GM18868 (cell line): ENCODE measurements at regions not wholly inside any gene's neighbourhood (a gene's known extent, or its start where the extent isn't known, plus 50 kb on each side); places are given as distances from the start of the nearest gene placed in this dataset.
A peak's percentile ranks its signal among the peaks of the same experiment; 100 is the strongest.

Source experiments
- ATAC-seq: cut with Tn5 transposase; IDR thresholded peaks from one replicate; pipeline ENCODE4 v1.9.1; 2021; ENCODE audit warnings: mild to moderate bottlenecking, moderate library complexity; ENCODE audit not compliant: unreplicated experiment

GRCh38 chr11:27216270-27217149, 146.5 kb downstream of the CCDC34 start:
- ATAC-seq, result no peak

- ATAC-seq, result no peak
Measured at GRCh38 chr11:27215471-27216269, 147.3 kb downstream of the CCDC34 start.

- no peak for ATAC-seq
Measured at GRCh38 chr11:27214713-27215112, 148.3 kb downstream of the CCDC34 start.

- ATAC-seq, result peak; percentile 23
Measured at GRCh38 chr11:27213232-27213660, 149.8 kb downstream of the CCDC34 start.

- ATAC-seq, result no peak
Measured at GRCh38 chr11:27212248-27212780, 150.7 kb downstream of the CCDC34 start.

GRCh38 chr11:27211370-27212127, 151.5 kb downstream of the CCDC34 start:
- ATAC-seq, result no peak

- no peak for ATAC-seq
Measured at GRCh38 chr11:27210531-27210930, 152.5 kb downstream of the CCDC34 start.

GRCh38 chr11:27209562-27210005, 153.4 kb downstream of the CCDC34 start:
- peak; percentile 88 for ATAC-seq

- ATAC-seq, result no peak
Measured at GRCh38 chr11:27208846-27209245, 154.2 kb downstream of the CCDC34 start.

- no peak for ATAC-seq
Measured at GRCh38 chr11:27207025-27207650, 155.9 kb downstream of the CCDC34 start.

- ATAC-seq, result no peak
Measured at GRCh38 chr11:27205779-27206570, 157.0 kb downstream of the CCDC34 start.

GRCh38 chr11:27205250-27205649, 157.8 kb downstream of the CCDC34 start:
- no peak for ATAC-seq

GRCh38 chr11:27204529-27204928, 158.5 kb downstream of the CCDC34 start:
- ATAC-seq, result no peak

GRCh38 chr11:27203077-27203647, 159.9 kb downstream of the CCDC34 start:
- no peak for ATAC-seq

GRCh38 chr11:27201454-27202302, 161.1 kb downstream of the BBOX1 start:
- ATAC-seq, result no peak

GRCh38 chr11:27200779-27201453, 160.3 kb downstream of the BBOX1 start:
- no peak for ATAC-seq

GRCh38 chr11:27196203-27196897, 155.7 kb downstream of the BBOX1 start:
- peak; percentile 36 for ATAC-seq
